Effector CD4-positive, alpha-beta T cell (primary cell): ENCODE measurements at regions not wholly inside any gene's neighbourhood (a gene's known extent, or its start where the extent isn't known, plus 50 kb on each side); places are given as distances from the start of the nearest gene placed in this dataset.
"Not testable (repeated sequence)": the region's sequence is repeated elsewhere in the genome, so short reads cannot be mapped to it uniquely, and the experiment has no call there.

Experiments used
- DNase-seq: peaks from one replicate; pipeline ENCODE4 v3.0.0-alpha.2; 2020

GRCh38 chr5:14929293-14930065 lies 57.9 kb upstream of the ANKH start:
- no peak for DNase-seq

GRCh38 chr5:14928661-14929060 lies 57.1 kb upstream of the ANKH start:
- no peak for DNase-seq

GRCh38 chr5:14925326-14925725 lies 53.7 kb upstream of the ANKH start:
- no peak for DNase-seq

- DNase-seq = not testable (repeated sequence)
These were observed 51.4 kb upstream of the ANKH start for GRCh38 chr5:14922952-14923351.

- DNase-seq = no peak
These were observed 50.9 kb upstream of the ANKH start for GRCh38 chr5:14922456-14922855.
